ENCODE measurements at regions not wholly inside any gene's neighbourhood (a gene's known extent, or its start where the extent isn't known, plus 50 kb on each side); places are given as distances from the start of the nearest gene placed in this dataset.

GRCh38 chr16:49021136-49021535 lies 260.5 kb downstream of the CBLN1 start:
- FAIRE-seq, result no peak

- no peak for FAIRE-seq
These were observed 261.2 kb downstream of the CBLN1 start for GRCh38 chr16:49020436-49020835.

GRCh38 chr16:49019831-49020230 lies 261.8 kb downstream of the CBLN1 start:
- no peak for FAIRE-seq

GRCh38 chr16:49019081-49019633 lies 262.5 kb downstream of the CBLN1 start:
- FAIRE-seq, result no peak

- no peak for FAIRE-seq
These were observed 263.2 kb downstream of the CBLN1 start for GRCh38 chr16:49018259-49018931.

- FAIRE-seq, result no peak
These were observed 264.1 kb downstream of the CBLN1 start for GRCh38 chr16:49017501-49017900.

GRCh38 chr16:49016461-49016860 lies 265.2 kb downstream of the CBLN1 start:
- no peak for FAIRE-seq

GRCh38 chr16:49015225-49015592 lies 266.4 kb downstream of the CBLN1 start:
- no peak for FAIRE-seq

GRCh38 chr16:49014277-49015224 lies 267.1 kb downstream of the CBLN1 start:
- FAIRE-seq, result no peak

GRCh38 chr16:49013727-49014080 lies 267.9 kb downstream of the CBLN1 start:
- no peak for FAIRE-seq

- FAIRE-seq, result no peak
These were observed 268.5 kb downstream of the CBLN1 start for GRCh38 chr16:49012961-49013726.

GRCh38 chr16:49011901-49012300 lies 269.7 kb downstream of the CBLN1 start:
- no peak for FAIRE-seq

- FAIRE-seq, result no peak
These were observed 270.8 kb downstream of the CBLN1 start for GRCh38 chr16:49010879-49011278.

- no peak for FAIRE-seq
These were observed 271.2 kb downstream of the CBLN1 start for GRCh38 chr16:49010396-49010795.

- FAIRE-seq, result no peak
These were observed 272.4 kb downstream of the CBLN1 start for GRCh38 chr16:49009204-49009603.

GRCh38 chr16:49003992-49004391 lies 277.6 kb downstream of the CBLN1 start:
- no peak for FAIRE-seq

GRCh38 chr16:49003022-49003421 lies 278.6 kb downstream of the CBLN1 start:
- no peak for FAIRE-seq

GRCh38 chr16:49000594-49000993 lies 281.0 kb downstream of the CBLN1 start:
- FAIRE-seq, result no peak

- no peak for FAIRE-seq
These were observed 282.1 kb downstream of the CBLN1 start for GRCh38 chr16:48999508-48999907.

GRCh38 chr16:48999044-48999443 lies 282.6 kb downstream of the CBLN1 start:
- FAIRE-seq, result no peak

- no peak for FAIRE-seq
These were observed 283.7 kb downstream of the CBLN1 start for GRCh38 chr16:48997946-48998345.

- no peak for FAIRE-seq
These were observed 284.5 kb downstream of the CBLN1 start for GRCh38 chr16:48997081-48997615.

GRCh38 chr16:48978501-48978900 lies 303.1 kb downstream of the CBLN1 start:
- FAIRE-seq, result no peak

Data from colon (tissue), 2 donors.